ENCODE measurements at regions not wholly inside any gene's neighbourhood (a gene's known extent, or its start where the extent isn't known, plus 50 kb on each side); places are given as distances from the start of the nearest gene placed in this dataset.

DNA sequence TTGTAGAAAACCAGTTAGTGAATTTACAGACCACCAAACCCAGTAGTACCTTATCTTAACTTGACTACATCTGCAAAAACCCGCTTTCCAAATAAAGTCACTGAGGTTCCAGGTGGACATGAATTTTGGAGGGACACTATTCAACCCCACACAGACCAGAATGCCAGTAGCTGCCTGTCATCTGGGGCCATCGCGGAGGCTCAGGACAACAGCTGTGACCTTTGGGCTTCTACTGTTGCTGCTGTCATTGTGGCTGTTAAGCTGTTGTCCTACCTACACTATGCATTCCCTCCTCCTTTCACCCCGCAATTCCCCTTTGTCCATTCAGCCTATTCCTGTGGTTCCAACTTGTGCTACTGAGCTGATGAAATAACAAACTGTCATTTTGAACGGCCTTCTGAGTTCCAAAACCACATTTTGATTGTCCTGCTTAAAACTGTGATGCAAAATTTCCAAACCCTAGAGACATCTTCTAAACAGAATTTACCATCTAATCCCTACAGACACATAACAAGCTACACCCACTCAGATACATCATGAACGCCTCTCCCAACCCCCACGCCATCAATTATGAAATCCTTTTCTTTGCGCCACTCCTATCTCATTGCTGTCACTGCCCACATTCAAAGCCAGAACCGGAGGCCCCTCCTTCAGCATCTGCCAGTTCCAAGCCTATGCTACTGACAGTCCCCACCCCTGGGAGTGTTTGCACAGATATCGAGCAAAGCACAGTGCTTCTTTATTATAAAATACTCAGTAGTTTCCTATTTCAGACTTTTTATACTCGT lies 125.0 kb downstream of the C6orf118 start:
- CTCF ChIA-PET (ENCODE audit: low intra/inter-chr PET ratio) = no interaction called here
- ATAC-seq (no peak), FAIRE-seq (no peak), DNase-seq (ENCODE audit: extremely low read depth in 1 of 4, low spot score in 3 of 4) (no peak)
- Histone ChIP-seq H3K9me1 (ENCODE audit: control insufficient read depth, insufficient read depth, low read length) (no peaks in the 10 kb centered on the region), H3K4me1 (replicated peaks in 1 of 2; ENCODE audit: control insufficient read depth in 2 of 2, insufficient read depth in 2 of 2, low read length in 2 of 2) (no peaks in the 10 kb centered on the region), H3K9me3 (replicated peaks; ENCODE audit: control insufficient read depth, insufficient read depth, low read depth, low read length) (no peaks in the 10 kb centered on the region; the same call in 1 of the 2 replicates), H2AFZ (ENCODE audit: low read depth, low read length) (no peak overlapping the region), H4K20me1 (replicated peaks; ENCODE audit: control insufficient read depth, insufficient read depth, low read length) (no peaks in the 10 kb centered on the region), H3K4me2 (ENCODE audit: insufficient read depth, low read length) (no peak overlapping the region), H3K27me3 (ENCODE audit: control insufficient read depth in 2 of 2, insufficient read depth in 2 of 2, low read length in 2 of 2) (no peaks in the 10 kb centered on the region), H3K4me3 (no peak overlapping the region), H3K36me3 (ENCODE audit: control insufficient read depth, insufficient read depth, low read length) (no peaks in the 10 kb centered on the region), H3K9ac (ENCODE audit: insufficient read depth in 1 of 2, low read depth in 2 of 2, low read length in 2 of 2) (no peak overlapping the region), H3K27ac (ENCODE audit: extremely low read depth, low read depth, low read length) (no peak overlapping the region), H3K79me2 (ENCODE audit: control insufficient read depth, insufficient read depth, low read length) (no peaks in the 10 kb centered on the region)
- TF ChIP-seq NFRKB (IDR thresholded peaks at IDR 0.05; ENCODE audit: low read depth) = no peak
- TF ChIP-seq NUFIP1 (IDR thresholded peaks at IDR 0.05; ENCODE audit: partially characterized antibody) = no peak
- no peak for TF ChIP-seq HNRNPUL1 (IDR thresholded peaks at IDR 0.05; ENCODE audit: low read length)
- no peak for TF ChIP-seq ZFX (CRISPR knock-in tag; IDR thresholded peaks at IDR 0.05)
- TF ChIP-seq, protein P1, sequence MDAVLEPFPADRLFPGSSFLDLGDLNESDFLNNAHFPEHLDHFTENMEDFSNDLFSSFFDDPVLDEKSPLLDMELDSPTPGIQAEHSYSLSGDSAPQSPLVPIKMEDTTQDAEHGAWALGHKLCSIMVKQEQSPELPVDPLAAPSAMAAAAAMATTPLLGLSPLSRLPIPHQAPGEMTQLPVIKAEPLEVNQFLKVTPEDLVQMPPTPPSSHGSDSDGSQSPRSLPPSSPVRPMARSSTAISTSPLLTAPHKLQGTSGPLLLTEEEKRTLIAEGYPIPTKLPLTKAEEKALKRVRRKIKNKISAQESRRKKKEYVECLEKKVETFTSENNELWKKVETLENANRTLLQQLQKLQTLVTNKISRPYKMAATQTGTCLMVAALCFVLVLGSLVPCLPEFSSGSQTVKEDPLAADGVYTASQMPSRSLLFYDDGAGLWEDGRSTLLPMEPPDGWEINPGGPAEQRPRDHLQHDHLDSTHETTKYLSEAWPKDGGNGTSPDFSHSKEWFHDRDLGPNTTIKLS (IDR thresholded peaks at IDR 0.05; ENCODE audit: borderline replicate concordance, low read depth) = no peak
- TF ChIP-seq GTF2F1 (IDR thresholded peaks at IDR 0.05; ENCODE audit: low read depth, low read length) = no peak
- no peak for TF ChIP-seq EGR1 (conservative IDR thresholded peaks at IDR 0.05)
- TF ChIP-seq, protein P2, sequence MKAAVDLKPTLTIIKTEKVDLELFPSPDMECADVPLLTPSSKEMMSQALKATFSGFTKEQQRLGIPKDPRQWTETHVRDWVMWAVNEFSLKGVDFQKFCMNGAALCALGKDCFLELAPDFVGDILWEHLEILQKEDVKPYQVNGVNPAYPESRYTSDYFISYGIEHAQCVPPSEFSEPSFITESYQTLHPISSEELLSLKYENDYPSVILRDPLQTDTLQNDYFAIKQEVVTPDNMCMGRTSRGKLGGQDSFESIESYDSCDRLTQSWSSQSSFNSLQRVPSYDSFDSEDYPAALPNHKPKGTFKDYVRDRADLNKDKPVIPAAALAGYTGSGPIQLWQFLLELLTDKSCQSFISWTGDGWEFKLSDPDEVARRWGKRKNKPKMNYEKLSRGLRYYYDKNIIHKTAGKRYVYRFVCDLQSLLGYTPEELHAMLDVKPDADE (conservative IDR thresholded peaks at IDR 0.05; ENCODE audit: control insufficient read depth, low read depth, low read length) = no peak
- no peak for TF ChIP-seq ZNF124 (CRISPR knock-in tag; IDR thresholded peaks at IDR 0.05)
- TF ChIP-seq ZNF707 (CRISPR knock-in tag; conservative IDR thresholded peaks at IDR 0.05) = no peak
- TF ChIP-seq CHD4 (IDR thresholded peaks at IDR 0.05; ENCODE audit: insufficient read depth, insufficient replicate concordance, low read depth, low read length, poor library complexity, severe bottlenecking) = no peak
- no peak for TF ChIP-seq GTF2E2 (tag; IDR thresholded peaks at IDR 0.05)
- TF ChIP-seq ZNF431 (CRISPR knock-in tag; IDR thresholded peaks at IDR 0.05) = no peak
- TF ChIP-seq BRD9 (IDR thresholded peaks at IDR 0.05; ENCODE audit: low read depth, partially characterized antibody) = no peak
- under 1% methylated on average over 11 of the region's 11 CpGs for WGBS (ENCODE audit: insufficient coverage, low coverage, missing lambda C conversion rate)
- intact Hi-C loops (cut with micrococcal nuclease) (no loop called here), in situ Hi-C loops (cut with MboI) (no loop called here)
- POLR2A ChIA-PET = interaction anchor here (0.6 kb wide), 1 partner anchor 114 kb away, joined by 4 read pairs; no protein-coding TSS in a partner anchor
- no TSS peak for BruUV-seq (replicated peaks)

All from K562 (cell line).